ENCODE measurements at regions not wholly inside any gene's neighbourhood (a gene's known extent, or its start where the extent isn't known, plus 50 kb on each side); places are given as distances from the start of the nearest gene placed in this dataset.

DNA sequence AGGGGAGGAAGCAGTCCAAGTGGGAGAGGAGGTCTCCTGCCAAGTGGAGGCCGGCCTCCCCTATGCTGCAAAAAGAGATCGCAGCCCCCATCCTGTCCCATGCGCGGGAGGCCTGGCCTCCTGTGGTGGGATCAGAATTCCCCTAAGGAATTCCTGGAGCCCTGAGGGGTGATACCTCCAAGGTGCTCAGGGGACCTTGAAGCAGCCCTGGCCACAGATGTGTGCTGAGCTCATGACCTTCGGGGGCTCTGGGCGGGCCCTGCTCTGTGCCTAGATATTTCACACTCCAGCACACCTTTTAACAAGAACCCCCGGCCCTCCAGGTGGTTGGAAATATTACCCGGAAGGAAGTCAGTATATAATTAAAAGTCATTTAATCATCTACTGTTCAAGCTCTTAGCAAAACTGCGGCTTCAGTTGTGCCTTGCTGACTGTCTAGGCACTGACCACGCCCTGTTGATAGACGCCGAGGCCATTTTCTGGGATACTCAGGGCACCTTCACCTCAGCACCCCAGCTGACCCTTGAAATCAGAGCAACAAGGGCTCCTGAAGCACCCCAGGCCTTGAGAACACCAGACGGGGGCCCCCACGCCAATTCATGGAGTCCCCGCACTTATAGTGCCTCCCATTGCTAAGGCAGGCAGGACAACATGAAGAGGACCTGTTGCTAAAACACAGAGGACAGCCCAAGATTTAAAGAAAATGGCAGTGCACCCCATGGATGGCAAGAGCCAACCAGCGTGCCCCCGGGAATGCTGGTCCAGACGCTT lies 119.1 kb downstream of the NDUFA10 start:
- no peak for DNase-seq

DNA sequence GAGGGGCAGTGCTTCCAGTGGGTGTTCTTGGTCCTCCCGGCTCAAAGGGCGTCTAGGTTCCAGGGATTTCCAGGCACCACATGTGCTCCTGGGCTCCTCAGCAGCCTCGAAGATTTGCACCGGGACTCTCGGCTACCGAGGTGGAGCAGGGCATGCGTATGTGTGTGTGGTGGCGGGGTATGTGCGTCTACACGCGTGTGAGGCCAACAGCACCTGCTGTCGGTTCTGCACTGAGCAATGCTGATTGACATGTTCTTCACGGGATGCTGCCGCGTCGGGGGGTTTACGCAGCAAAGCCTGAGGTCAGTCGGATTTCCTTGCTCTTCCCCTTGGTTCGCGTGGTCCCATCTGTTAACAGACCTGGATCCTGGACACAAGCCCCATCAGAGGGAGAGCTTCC lies 119.8 kb downstream of the NDUFA10 start:
- no peak for DNase-seq

DNA sequence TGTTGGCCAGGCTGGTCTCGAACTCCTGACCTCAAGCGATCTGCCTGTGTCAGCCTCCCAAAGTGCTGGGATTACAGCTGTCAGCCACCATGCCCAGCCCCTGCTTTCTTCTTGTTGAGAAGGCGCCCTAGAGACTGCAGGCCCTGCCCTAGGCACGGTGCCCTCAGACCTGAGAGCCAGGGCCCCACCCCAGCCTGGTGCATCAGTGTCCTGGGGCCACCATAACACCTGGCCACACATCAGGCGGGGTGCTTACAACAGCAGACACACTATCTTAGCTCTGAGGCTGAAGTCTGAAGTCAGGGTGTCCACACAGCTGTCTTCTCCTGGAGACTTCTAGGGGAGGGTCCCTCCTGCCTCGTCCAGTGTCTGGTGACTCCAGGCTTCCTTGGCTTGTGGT lies 120.6 kb downstream of the NDUFA10 start:
- DNase-seq: no peak

DNA sequence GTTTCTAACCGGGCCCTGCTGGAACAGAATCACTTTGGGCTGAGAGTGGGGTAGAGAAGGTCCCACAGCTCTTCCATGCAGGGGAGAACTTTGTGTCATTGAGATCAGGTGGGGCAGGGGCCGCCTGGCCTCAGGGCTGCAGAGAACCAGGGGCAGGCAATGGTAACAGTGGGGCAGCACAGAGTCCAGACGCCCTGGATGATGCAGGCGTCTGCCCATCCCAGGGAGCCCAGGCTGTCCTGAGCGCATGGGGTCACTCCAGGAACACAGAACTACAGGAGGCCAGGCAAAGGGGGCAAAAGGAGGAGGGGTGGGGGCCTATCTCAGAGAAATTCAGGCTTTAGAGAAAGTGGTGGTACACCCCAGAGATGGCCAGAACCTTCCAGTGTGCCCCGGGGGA lies 121.3 kb downstream of the NDUFA10 start:
- no peak for DNase-seq

DNA sequence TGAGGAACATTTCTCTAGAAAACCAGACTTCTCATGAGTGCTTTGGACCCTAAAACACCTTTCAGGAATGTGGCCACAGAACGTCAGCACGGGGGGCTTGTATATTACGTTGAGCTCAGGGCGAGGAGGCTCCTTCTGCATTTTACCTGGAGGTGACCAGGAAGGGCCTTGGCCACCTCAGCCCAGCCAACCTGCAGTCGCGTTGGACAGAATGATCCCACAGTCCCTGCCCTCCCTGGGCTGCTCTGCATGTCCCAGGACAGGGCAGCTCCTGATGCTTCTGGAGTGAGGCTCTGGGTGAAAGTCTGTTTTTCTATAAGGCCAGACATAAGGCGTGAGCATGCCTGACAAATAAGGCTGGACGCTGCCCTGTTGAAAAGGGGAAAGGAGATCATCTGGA lies 121.9 kb downstream of the NDUFA10 start:
- no peak for DNase-seq

DNA sequence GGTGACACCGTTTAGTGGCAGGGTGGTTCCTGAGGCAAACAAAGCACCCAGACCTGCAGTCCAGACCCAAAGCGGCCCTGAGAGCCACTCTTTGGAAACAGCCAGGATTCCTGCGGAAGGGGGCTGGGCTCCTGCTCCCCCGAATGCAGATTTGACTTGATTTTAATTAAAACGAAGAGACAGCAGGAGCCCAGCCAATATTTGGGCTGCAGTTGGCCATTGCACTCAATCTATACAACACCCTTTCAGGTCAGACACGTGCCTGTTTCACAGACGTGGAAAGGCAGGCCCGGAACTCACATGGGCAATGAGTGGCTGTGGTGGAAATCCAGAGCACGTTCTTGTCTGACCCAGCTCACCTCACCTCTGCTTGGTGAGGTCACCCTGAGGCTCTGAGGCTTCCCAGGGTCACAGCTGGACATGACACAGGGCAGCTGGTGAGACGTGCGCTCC lies 122.4 kb downstream of the NDUFA10 start:
- no peak for DNase-seq

DNA sequence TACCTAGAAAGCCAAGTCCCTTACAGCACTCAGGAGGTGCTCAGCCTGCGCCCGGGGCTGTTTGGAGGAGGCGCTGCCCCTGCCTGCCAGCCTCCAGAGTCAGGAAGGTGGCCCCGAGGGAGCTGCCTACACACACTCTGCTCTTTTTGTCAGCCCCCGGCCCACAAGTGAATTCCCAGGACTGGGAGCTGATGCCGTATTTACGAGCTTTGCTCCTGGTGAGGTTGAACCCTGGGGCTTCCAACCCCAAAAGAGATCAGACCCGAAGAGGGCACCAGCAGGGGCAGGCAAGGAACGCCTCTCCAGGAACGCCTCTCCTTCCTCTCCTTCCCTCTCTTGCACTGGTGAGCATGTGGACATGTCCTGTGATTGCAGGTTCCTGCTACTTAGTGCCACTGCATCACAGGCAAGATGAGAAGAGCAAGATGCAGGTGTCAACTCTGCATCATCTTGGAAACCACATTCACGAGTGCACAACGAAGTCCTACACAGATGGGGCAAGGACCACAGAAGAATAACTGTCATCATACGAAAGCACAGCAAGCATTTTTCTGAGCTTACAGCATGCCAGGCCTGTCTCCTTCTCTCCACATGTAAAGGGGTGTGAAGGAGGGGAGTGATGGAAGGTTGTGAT lies 126.7 kb downstream of the NDUFA10 start:
- DNase-seq: no peak

DNA sequence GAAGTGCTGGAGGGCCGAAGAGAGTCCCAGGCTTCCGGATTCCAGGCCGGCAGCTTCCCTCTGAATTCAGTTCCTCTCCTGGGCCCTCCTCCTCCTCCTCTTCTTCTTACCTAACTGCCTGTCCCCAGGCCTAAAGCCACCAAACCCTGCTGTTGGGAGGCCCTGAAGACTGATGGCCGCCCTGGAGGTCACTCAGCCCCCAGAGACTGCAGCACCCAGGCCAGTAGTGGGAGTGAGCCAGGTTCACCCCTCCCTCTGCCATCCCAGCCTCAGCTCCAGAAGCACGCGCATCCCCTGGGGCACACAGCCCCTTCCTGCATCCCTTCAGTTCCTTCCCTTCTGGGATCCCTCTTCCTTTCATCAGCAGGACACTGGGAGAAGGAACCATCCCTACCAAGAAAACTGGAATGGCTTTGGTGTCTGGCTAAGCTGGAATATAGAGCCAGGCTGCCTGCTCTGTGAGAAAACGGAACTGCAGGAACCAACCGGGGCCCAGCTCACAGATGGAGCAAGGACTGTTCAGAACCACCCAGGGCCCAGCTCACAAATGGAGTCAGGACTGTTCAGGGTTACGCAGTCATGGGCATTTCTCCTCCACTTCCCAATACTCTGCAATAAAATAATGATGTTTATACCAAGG lies 127.4 kb downstream of the NDUFA10 start:
- DNase-seq: no peak

DNA sequence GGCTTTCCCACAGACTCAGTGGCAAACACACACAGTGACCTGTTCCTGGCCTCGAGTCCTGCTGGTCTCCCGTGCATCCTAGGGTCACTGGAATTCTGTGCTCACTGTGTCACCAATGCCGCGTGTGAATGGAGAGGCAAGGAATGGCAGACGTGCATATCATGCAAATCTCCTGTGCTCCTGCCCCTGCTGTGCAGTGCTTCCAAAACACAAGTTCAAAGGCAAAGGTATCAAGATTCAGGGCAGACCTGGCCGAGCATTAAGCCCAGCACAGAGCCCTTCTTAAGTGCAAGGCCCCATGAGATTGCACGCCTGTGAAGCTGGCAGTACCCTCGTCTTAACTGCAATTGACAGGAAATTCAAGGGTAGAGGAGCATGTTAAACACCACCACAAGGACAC lies 129.1 kb downstream of the NDUFA10 start:
- no peak for DNase-seq

DNA sequence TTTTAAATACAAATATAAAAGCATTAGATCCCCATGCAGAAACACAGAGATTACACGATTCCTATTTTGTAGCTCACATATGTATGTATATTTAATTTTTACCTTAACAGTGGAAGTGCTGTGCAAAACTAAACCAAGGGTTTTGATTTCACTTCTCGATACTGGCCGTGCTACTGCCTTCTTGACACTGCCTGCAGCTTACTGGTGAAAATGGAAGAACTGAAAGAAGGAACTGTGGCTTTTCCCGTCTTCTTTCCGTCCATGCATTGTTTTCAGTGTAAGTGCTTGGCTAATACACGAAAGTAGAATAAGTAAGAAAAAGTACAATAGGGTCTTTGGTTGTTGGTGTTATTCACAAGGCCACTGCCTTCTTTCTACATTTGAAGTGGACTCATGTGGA lies 129.5 kb downstream of the NDUFA10 start:
- no peak for DNase-seq

DNA sequence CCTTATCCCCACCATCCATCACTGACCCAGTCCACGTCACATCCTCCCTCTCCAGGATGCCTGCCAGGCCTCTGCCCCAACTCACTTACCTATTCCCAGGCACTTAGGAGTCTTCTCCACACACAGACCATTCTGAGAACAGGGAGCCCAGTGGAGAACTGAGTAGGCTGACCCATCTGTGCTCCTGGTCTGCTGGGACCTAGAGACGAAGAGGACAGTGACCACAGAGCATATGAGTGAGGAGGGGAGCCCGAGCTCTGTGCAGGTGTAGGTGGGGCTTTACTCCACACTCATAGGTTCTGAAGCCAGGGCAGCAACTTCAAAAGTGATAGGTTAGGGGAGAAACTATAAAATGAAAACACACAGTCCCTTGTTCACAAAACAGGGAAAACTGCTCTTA lies 130.0 kb downstream of the NDUFA10 start:
- no peak for DNase-seq

DNA sequence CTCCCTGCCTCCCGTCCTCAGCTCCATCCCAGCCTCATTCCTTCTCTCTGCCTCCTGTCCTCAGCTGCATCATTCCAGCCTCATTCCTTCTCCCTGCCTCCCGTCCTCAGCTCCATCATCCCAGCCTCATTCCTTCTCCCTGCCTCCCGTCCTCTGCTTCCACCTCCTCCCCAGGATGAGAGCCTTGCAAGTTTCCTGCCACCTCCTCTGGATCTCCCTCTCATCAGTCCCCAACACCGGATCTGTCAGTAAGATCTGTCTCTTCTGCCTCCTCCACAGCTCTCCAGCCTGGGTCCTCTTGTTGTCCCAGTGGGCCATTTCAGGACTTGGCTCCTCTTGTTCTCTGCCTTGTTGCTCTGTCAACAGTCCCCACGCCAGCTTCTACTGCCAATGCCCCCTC lies 130.9 kb downstream of the NDUFA10 start:
- DNase-seq: no peak

DNA sequence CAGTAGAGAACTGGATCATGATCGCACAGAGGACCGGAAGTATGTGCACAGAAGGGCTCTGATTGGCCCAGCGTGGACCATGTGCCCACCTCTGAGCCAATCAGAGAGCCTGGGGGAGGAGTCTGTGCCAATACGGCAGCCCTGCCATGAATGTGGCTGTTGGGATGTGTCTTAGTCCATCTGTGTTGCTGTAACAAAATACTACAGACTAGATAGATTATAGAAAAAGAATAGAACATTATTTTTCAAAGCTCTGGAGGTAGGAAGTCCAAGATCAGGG lies 132.0 kb downstream of the NDUFA10 start:
- no peak for DNase-seq

DNA sequence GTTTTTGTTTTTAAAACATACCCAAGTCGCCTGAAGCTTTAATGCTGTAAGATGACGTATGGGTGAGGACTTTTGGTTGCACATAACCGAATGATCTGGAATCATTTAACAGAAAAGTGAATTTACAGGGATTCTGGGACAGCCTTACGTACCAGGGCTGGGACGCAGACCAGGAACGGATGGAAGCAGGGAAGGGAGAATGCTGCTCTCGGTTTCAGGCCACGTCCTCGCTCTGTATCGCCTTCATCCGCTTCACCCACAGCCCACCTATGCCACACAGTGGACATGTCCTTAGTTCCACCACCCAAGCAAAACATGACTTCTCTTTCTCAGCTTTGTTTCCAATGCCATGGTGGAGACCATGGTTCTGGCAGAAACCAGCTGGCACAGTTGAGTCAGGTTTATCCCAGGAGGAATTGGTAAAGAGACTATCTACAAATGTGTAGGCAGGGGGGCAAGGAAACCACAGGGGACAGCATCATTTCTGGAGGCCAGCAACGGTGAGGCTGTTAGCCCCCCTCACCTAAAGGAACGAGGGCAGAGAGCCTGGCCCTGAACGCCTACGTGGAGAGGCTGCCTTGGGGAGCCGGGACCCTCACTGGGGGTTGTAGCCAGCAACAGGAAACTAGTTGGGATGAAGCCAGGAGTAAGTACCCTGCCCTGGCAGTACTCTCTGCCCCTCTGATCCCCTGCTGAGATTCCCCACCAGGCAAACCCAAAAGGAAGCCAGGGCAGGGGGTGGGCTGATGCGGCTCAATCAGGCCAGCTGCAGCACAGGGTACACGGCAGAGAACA lies 132.5 kb downstream of the NDUFA10 start:
- DNase-seq: no peak

DNA sequence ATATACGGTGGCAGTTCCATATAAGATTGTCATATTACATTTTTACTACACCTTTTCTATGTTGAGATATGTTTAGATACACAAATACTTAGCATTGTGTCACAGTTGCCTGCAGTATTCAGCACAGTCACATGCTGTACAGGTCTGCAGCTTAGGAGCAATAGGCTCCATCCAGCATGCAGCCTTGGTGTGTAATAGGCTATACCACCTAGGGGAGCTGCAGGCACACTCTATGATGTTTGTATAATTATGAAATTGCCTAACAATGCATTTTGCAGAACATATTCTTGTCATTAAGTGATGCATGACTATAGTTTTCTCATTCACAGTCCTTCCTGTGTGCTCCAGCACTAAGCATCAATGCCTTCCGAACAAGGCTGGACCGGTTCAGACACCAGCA lies 133.4 kb downstream of the NDUFA10 start:
- DNase-seq: no peak

DNA sequence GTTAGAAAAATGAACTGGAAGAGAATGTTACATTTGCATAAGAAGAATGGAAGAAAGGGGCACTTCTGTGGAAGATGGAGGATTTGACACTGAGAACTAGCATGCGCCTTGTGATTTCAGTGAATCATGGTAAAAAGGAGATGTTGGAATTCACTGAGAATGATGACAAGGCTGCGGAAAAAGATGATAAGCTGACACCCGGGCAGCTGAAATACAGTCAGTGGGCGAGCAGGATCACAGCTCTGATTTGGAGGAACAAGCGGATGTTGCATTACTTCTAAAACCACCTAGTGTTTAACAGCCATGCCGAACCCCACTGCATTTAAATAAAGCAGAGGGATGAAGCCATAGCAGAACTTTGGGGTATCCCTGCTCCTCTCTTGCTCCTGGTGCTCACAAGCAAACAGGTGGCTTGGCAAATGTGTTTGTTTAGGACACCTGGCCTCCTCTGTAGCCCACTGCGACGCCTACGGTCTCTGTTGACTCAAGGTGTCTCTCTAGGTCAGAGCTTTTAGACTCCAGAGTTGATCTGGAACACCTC lies 134.9 kb downstream of the NDUFA10 start:
- DNase-seq: no peak

DNA sequence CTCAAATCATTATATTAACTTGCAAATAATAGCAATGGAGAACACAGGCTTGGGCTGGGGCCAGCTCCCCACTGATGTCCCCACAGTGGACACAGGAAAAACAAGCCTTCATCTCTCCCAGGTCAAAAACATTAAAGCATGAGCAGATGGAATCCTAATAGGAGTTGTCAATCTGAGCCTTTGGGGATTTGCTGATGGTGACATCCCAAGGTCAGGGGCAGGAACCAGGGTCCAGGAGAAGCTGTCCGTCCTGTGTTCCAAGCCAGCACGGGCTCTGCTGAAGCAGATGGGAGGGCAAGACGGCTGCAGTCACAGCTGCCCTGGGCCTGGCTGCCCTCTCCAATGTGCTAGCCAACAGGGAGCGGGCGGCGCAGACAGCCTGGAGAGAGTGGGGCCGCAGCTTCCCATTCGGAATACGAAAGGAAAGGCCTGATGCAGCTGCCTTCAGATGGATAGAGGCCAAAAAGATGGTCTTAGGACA lies 135.5 kb downstream of the NDUFA10 start:
- DNase-seq: no peak

DNA sequence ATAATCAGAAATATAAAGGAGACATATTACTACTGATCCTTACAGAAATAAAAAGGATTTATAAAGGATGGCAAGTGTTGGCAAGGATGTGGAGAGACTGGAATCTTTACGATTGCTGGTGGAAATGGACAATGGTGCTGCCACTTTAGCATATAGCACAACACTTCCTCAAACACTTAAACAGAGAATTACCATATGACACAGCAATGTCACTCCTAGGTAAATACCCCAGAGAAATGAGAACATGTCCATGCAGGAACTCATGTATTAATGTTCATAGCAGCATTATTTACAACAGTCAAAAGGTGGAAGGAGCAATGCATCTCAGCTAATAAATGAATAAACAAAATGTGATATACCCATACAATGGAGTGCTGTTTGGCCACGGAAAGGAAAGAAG lies 137.5 kb downstream of the NDUFA10 start:
- no peak for DNase-seq

DNA sequence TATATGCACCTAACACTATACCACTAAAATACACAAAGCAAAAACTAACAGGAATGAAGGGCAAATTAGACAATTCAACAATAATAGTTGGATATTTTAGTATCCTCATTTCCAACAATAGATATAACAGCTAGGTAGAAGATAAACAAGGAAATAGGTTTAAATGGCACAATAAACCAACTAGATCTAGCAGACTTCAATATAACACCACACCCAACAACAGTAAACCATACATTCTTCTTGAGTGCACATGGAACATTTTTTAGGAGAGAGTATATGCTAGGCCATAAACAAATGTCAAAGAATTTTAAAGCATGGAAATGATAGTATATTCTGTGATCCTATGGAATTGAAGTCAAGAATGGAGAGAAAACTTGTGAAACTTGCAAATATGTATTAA lies 138.4 kb downstream of the NDUFA10 start:
- DNase-seq: no peak

DNA sequence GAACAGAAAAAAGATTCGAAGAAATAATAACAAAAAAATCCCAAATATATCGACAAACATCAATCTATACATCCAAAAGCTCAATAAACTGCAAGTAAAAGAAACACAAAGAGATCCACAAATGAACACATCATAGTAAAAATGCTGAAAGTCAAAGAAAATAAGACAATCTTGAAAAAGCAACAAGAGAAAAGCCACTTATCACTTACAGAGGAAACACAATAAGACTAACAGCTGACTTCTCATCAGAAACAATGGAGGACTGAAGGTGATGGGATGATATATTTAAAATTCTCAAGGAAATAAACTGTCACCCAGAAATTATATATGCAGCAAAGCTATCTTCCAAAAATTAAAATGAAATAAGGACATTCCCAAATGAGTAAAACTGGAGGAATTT lies 140.3 kb downstream of the NDUFA10 start:
- no peak for DNase-seq

DNA sequence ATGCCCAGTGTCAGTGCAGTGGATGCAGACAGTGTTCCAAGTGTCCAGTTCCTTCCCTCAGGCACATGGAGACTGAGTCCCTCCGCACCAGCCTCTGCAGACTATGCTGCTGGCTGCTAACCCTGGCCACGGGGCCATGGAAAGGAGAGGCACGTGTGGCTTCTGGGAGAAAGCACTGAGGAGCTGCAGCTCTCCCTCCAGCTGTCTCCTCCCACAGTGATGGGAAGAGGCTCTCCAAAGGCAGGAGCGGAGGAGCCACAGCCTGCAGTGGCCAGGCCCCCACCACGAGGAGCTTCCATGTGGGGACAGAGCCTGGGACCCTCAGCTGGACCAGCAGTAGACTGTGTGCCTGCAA lies 141.1 kb downstream of the NDUFA10 start:
- DNase-seq: no peak

DNA sequence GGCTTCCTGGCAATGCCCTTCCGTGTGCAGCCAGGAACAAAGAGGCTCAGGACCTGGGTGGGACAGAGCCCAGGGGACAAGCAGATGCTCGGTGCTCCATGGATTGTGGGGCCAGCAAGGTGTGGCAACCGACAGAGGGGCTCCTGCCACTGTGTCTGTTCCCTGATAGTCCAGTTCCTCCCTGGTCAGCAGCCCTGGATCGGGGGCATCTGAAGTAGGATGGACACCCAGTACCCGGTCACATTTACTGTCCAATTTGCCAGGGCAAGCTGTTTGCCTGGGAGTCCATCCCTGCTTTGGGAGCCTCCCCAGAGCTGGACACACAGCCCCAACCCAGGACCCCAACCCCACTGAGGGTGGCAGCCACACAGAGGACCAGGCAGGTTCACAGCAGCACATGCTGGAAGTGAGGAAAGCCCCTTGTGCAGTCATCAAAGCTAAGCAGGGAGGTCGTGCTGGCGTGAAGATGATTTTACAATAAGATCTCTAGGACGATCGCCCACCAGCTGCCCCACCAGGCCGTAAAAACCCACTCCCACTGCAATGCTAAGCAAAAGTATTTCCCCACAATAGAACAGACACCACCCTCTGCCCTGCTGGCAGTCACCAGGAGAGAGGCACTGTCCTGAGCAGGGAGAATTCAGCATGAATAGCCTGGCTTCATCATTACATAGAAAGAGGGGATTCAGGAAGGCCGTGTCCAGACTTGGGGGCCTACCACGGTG lies 141.7 kb downstream of the NDUFA10 start:
- DNase-seq: no peak

All from fibroblast of skin of scalp (primary cell).